GM18520 (cell line): ENCODE measurements at regions not wholly inside any gene's neighbourhood (a gene's known extent, or its start where the extent isn't known, plus 50 kb on each side); places are given as distances from the start of the nearest gene placed in this dataset.

ENCODE experiments used
- ATAC-seq: cut with Tn5 transposase; IDR thresholded peaks from one replicate; pipeline ENCODE4 v1.9.1; 2021; ENCODE audit not compliant: unreplicated experiment

DNA sequence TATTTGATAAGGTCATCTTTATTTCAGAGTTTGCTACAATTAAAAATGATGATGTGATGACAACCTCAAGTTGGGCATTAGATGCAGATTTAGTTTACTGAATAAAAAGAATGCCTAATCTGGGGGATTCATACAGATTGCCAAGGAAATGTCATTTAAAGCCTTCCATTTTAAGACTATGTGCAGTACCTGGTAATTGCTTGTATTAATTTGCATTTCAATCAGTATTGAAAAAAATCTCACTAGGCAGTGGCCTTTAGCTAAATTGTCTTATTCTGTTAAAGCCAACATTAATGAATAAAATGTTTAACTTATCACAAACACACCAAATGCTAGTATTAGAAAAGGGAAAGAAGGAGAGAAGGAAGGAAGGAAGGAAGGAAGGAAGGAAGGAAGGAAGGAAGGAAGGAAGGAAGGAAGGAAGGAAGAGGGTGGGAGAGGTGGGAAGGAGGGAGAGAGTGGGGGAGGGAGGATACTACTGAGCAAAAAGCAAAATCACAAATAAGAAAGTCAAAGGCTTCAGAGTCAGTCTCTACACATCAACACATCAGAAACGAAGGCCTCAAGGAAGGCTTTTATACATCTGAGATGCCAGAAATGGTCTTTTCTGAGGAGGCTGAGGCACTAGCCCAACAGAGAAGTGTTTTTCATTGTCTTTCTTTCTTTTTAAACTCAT, 271.1 kb upstream of the CLEC14A start:
- no peak for ATAC-seq

DNA sequence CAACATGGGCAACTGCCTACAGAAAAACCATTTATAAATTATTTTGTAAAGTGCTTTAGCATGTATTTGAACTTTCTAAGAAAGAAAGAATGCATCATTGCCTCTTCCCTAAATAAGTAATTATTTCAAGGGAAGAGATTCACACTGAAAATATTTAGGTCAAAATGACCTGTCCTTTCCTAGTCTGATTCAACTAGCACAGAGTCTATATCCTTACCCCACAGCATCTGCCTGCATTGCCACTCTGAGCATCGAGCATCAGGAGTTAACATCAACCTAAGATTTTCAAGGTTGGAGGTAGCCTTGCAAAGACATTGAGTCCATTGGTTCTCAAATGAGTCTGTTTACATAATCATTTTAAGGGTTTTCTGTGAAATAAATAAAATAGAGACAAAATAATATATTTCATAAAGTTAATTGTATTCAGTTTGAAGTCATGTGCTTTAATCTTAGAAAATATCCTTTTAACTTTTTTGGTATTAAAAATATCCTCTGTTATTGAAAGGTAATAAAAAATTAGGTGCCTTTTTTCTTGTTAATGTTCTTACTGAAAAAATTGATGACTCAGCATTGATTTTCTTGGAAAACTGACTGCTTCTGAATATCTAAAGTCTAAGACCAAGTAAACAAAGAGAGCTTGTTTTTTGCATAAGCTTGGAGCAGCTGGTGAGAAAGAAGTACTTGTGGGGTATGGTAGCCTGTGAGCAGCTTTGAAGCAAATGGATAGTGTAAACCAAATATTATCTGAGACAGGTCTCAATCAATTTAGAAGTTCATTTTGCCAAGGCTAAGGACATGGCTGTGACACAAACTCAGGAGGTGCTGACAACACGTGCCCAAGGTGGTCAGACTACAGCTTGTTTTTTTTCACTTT, 269.0 kb upstream of the CLEC14A start:
- no peak for ATAC-seq

DNA sequence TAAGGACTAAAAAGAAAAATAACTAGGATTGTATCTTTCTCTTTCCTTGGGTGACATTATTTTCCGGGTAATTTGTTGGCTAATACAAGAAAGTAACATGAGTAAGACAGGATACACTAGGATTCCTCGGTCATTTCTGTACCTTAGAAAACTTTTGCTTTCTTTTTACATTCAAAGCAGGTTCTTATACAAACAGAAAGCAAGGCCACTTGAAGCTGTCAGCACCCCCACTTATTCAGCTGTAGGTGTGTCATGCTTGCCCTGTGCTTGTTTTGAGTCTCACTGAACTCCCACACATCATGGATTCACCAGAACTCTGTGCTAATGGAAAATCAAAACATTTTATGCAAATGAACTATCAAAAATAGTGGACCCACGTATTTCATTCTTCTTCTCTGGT, 266.8 kb upstream of the CLEC14A start:
- ATAC-seq: no peak

DNA sequence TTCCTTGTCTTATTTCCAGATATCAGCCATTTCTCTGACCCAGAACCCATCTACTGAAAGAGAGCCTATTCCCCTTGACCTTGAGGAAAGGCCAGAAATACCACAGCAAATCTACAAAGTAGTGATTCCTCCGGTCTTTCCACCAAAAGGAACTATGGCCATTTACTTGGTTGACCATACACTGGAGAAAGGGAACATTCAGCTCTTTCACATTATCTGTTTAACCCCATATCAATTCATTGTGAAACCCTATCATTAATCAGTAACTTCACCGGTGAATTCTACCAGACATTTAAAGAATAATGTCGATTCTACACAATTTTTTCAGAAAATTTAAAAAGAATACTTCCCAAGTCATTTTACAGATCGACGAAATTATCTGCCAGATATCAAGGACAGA, 265.7 kb upstream of the CLEC14A start:
- no peak for ATAC-seq

DNA sequence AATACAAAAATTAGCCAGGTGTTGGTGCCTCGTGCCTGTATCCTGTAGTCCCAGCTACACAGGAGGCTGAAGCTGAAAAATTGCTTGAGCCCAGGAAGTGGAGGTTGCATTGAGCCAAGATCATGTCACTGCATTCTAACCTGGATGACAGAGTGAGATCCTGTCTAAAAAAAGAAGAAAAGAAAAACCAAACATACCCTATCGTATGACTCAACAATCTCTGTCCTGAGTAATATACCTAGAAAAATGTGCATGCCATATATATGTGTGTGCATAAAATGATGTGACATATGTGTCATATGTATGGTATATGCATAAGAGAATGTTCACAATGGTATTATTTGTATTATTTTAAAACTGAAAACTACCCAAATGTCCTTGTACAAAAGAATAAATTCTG, 261.5 kb upstream of the CLEC14A start:
- ATAC-seq: no peak

DNA sequence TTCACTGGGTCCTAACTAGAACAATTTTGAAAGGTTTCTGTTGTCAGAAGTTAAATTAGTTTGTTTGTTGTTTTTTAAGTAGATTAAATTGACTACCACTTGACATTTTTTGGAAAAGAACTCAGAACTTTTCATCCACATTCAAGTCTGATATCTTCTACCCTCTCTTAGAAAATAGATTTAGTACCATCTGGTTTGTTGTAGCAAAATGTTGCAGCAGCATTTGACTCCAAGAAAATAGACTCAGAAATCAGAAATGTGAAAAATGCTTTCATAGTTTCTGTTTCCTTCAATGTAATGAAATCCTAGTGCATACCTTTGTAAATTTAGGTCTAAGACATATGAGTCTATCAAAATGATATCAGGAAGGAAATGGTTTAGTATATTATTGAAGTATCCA, 256.3 kb upstream of the CLEC14A start:
- no peak for ATAC-seq

DNA sequence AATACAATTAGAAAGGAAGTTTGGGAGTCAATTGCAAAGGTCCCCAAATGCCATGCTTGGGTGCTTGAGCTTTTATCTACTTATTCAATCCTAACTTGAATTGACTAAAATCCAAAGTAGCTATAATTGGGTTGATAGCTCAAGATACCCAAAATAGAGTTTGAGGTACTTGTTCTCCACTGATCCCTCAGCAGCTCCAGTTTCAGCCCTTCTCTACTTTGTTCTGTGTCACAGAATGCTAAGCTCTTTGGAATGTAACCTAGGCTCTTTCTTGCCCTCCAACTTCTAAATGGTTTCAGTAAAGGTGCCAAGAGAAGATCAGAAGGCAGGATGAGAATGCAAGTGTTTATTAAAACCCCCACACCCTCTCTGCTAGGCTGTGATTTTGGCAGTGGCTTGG, 251.4 kb upstream of the CLEC14A start:
- no peak for ATAC-seq

DNA sequence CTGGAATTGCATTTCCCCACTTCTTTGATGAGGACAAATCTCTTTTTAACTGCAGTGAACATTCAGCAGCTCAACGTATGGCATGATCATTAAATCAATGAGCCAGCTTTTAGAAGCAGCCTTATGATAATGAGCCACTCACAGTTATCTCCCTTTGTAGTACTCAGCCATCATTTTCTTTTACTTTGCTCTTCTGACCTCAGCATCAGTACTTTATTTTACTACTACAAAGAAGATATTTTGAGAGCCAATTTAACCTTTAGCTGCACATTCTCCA, 250.0 kb upstream of the CLEC14A start:
- ATAC-seq: no peak

DNA sequence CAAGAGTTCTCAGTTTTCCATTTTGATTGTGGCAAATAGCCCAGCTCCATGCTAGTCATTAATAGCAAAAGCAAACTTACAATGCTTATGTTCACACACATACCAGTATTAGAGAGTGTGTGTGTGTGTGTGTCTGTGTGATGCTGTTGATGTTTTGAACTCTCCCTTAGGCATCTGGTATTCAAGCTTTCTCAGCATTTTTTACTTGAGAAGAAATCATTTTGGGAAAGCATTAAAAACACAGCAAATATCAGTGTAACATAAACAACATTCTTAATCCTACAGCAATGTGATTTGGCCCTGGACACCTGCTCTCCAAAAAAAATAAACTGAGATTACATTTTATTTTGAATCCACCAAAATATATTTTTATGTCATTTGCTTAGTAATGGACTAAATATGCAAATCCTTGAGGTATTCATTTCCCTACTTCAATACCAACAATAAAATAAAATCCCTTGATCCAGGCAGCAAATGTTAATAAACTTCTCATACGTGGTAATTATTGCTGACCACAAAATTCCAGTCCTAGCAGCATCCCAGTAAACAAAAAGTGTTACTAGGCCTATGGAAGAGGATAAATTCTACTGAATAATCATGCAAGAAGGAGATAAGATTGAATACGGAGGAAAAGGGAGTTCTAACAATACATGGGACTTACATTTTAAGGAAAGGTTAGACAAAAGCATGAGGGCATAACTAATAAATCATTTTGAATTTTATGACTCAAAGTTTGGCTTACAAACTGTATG, 249.5 kb upstream of the CLEC14A start:
- no peak for ATAC-seq

DNA sequence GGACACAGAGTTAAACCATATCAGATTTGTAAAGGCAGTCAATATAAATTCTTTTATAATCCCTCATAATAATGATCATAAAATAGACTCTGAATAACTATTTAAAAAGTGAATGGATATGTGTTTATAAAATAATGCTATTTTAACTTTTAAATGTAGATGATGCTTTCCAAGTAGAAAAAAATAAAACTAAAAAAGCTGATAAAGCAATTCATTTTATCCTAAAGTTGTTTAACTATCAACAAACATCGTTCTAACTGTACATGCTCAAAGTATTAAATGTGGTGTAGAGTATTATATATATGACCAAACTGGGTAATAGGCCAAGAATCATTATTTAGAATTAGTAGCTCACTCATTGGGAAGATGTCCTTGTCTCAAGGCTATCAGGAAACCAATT, 248.3 kb upstream of the CLEC14A start:
- no peak for ATAC-seq

DNA sequence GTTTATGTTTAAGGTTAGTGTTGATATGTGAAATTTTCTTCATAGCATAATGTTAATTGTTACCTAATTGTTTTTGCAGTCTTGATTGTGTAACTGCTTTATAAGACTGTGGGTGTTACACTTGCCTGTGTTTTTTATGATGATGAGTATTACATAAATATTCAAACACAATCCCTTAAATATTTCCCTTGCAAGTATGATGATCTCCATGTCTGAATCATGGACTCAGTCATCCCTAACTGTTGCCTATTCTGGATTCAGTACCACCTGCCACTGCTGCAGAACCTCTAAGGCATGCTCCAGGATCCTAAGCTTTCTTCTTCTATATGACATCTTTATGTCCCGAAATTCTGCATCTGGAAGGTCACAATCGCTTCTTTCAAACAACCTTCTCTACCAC, 246.3 kb upstream of the CLEC14A start:
- no peak for ATAC-seq

DNA sequence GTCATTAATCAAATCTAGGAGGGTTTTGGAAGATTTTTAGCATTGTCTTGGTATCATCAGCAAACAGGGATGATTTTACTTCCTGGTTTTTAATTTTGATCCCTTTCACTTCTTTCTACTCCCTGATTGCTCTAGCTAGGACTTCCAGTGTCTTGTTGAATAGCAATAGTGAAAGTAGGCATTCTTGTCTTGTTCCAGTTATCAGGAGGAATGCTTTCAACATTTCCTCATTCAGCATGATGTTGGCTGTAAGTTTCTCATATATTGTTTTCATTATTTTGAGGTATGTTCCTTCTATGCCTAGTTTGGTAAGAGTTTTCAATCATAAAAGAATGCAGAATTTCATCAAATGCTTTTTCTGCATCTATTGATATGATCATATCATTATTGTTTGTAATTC, 244.2 kb upstream of the CLEC14A start:
- ATAC-seq: no peak

DNA sequence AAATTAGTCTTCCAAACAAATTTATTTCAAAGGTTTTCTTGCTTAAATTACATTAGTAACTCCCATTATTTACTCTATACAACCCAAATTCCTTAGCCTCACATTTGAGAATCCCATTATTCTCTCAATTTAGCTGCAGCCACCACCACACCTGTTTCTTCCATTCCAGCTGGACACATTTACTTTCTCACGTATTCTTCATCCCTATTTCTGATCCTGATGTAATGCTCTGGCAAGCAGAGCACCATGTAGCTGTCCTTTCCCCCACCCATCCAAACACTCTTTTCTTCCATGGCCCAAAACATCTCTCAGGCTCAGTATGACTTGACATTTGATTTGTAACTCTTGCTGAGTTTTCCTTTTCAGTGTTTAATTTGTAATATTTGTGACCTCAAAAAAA, 240.2 kb upstream of the CLEC14A start:
- no peak for ATAC-seq

DNA sequence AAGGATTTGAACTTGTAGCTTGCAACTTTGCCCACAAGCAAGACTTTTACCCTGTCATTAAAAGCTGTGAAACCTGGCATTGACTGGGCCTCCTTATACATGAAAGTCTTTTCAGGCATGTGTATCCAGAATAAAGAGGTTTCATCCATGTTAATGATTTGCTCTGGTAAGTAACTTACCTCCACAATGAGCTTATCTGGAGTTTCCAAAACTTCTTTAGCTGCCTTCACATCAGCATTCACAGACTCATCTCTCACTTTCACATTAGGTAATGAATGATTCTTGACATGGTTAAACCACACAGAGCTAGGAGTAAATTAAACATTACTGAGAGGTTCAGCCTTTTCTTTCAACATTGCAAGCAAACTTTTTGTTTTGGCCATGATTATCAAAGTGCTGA, 234.4 kb upstream of the CLEC14A start:
- peak; percentile 73 for ATAC-seq

DNA sequence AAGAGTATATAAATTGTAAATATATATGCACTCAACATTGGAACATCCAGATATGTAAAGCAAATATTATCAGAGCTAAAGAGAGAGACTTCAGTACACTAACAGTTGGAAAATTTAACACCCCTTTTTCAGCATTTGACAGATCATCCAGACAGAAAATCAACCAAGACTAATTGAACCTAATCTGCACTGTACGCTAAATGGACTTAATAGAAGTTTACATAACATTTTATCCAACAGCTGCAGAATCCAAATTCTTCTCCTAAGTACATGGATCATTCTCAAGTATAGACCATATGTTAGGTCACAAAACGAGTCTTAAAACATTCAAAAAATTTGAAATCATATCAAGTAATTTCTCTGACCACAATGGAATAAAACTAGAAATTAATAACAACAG, 229.1 kb upstream of the CLEC14A start:
- ATAC-seq: no peak

DNA sequence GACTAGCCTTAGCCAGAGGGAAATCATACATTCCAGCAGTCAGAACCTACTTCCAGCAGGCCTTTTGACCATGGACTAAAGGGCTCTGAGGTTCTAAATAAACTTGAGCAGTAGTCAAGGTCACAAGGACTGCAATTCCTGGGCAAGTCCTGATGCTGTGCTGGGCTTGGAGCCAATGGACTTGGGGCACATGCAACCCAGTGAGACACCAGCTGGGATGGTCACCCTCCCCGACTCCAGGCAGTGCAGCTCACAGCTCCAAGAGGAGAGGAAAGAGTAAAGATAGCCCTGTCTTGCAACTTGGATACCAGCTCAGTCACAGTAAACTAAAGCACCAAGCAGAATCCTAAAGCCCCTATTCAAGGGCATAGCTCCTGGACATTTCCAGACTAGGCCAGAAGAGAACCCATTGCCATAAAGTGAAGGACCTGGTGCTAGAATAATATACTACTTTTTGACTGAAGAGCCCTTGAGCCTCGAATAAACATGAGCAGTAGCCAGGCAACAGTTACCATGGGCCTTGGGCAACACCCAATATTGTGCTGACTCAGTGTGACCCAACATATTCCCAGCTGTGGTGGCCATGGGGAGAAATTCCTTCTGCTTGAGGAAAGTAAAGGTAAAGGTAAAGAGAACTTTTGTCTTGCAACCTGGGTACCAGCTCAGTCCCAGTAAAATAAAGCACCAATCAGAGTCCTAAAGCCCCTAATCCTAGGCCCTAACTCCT, 226.2 kb upstream of the CLEC14A start:
- no peak for ATAC-seq

DNA sequence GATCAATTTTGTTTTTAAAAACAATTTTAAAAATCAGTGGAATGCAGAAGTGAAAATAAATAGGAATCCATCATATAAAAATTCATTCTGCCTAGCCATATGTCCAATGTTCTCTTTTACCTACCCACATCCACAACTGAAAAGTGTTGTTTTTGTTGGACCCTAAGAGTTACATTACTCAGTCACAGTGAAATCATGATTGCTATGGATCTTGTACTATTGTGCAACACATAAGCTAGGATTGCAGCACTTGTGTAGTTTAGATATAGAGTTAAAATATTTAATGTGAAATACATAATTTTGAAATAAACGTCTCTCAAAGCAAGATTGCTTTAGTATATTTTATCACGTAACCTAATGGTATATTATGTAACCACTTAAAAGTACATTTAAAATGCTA, 213.3 kb upstream of the CLEC14A start:
- no peak for ATAC-seq

DNA sequence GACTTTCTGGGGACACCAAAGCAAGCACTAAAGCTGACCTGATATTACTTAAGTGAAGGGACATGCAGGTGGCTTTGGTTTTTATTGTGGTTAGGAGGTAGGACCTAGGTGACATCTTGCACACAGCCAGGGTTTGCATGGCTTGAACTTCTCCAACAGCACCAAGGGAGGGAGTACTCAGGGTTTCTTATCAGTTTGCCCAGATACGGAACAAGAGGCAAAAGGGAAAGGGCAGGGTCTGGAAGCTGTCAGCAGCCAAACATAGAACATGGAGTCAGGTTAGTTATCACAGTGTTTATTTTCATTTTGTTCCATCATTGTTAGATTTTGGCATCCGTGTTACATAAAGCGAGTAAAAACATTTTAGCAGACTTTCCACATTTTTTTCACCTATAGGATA, 186.3 kb upstream of the CLEC14A start:
- no peak for ATAC-seq

DNA sequence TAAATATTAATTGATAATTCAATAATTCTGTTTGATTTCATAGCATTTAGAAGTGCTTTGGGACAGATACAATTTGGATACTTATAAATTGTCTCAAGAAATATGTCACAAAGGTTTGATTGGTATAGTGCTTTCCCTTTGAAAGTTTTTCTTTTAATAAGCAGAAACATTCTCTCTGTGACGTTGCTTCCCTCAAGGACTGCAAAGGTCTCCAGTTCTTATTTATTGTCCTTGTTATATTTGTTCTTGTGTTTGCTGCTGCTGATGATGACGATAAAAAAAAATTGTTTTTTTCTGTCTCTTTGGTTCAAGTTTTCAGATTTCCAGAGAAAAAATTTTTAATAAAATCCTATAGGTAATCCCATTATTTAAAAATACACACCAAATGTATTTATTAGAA, 176.3 kb upstream of the CLEC14A start:
- ATAC-seq: no peak

DNA sequence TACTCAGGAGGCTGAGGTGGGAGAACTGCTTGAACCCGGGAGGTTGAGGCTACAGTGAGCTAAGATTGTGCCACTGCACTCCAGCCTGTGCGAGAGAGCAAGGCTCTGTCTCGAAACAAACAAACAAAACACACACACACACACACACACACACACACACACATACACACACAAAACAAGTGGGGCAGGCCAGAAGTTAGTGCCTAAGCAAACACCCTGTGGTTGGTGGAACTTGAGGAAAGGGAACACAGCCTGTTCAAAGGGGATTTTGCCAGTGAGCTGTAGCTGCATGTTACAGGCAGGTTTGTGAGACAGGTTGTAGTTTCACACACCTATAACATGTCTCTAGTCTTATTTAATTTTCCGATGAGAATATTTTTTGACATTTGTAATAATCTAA, 175.3 kb upstream of the CLEC14A start:
- no peak for ATAC-seq

DNA sequence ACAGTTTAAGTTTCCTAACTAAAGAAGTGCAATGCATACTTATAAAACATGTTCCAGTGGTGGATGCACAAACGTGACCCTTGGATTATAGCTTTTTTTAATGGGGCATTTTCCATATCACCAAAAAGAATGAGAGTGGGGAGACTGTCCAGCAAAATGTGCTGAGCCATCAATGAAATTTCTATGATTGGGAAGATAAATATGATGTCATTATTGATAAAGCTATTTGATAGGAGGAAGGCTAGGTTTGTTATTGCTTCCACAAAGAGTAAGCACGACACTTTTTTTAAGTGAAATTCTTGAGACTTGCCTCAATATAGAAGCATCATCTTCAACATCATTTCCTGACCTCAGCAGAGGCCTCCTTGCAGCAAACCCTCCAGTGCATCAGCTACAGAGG, 174.6 kb upstream of the CLEC14A start:
- no peak for ATAC-seq
